A673 (cell line): ENCODE measurements at regions not wholly inside any gene's neighbourhood (a gene's known extent, or its start where the extent isn't known, plus 50 kb on each side); places are given as distances from the start of the nearest gene placed in this dataset.

Source experiments
- BruUV-seq: library from RNA; stranded (reverse); fragments of 400-500 nt; replicated peaks from 2 replicates; lab custom pipeline; 2021; lab: Mats Ljungman, UMichigan
- CTCF ChIA-PET: fragments of 300-600 bp; sonication (Branson Sonifier 250); formaldehyde crosslinking; loops from one replicate; lab custom pipeline; 2022; ENCODE audit warnings: antibody characterized with exemption; lab: Charles Lee
- POLR2A ChIA-PET: fragments of 300-600 bp; sonication (Branson Sonifier 250); formaldehyde crosslinking; loops from one replicate; lab custom pipeline; 2022; ENCODE audit warnings: antibody characterized with exemption; ENCODE audit not compliant: low non-redundant PET; lab: Charles Lee
- DNase-seq: peaks from one replicate; pipeline ENCODE4 v3.0.0-alpha.2; 2015; ENCODE audit warnings: low spot score
- H3K27ac ChIP-seq: fragments of 200-600 bp; sonication (generic); 2 replicates; pipeline ENCODE4 v1.5.1; 2016; ENCODE audit warnings: mixed run types, low read depth, mild to moderate bottlenecking, mixed read lengths, antibody characterized with exemption, low read length; ENCODE audit not compliant: poor library complexity, severe bottlenecking
- H3K27me3 ChIP-seq: fragments of 200-600 bp; sonication (generic); replicated peaks from 2 replicates; pipeline ENCODE4 v1.6.1; 2017; ENCODE audit warnings: mixed run types, low read depth, mild to moderate bottlenecking, mixed read lengths, antibody characterized with exemption, low read length; ENCODE audit not compliant: insufficient read depth, poor library complexity
- H3K36me3 ChIP-seq: fragments of 200-600 bp; sonication (generic); 2 replicates; pipeline ENCODE4 v1.6.1; 2016; ENCODE audit warnings: mixed run types, mild to moderate bottlenecking, mixed read lengths, antibody characterized with exemption, low read length; ENCODE audit not compliant: insufficient read depth, poor library complexity, severe bottlenecking
- H3K4me1 ChIP-seq: fragments of 200-600 bp; sonication (generic); 2 replicates; pipeline ENCODE4 v1.6.1; 2017; ENCODE audit warnings: mixed run types, mild to moderate bottlenecking, mixed read lengths, antibody characterized with exemption, low read length; ENCODE audit not compliant: insufficient read depth, poor library complexity, severe bottlenecking
- H3K4me3 ChIP-seq: fragments of 200-600 bp; sonication (generic); 2 replicates; pipeline ENCODE4 v1.5.1; 2016; ENCODE audit warnings: low read depth, mixed run types, mild to moderate bottlenecking, mixed read lengths, low read length; ENCODE audit not compliant: poor library complexity, severe bottlenecking
- H3K9me3 ChIP-seq: fragments of 200-600 bp; sonication (generic); 2 replicates; pipeline ENCODE4 v1.6.1; 2016; ENCODE audit warnings: mixed run types, low read depth, mild to moderate bottlenecking, mixed read lengths, antibody characterized with exemption, low read length; ENCODE audit not compliant: poor library complexity, severe bottlenecking
- CTCF ChIP-seq: fragments of 300-800, 200-600 bp; sonication (generic); conservative IDR thresholded peaks from 2 replicates; pipeline ENCODE4 v1.5.1; 2017; ENCODE audit warnings: low read depth, mild to moderate bottlenecking, antibody characterized with exemption, low read length, moderate library complexity, mixed read lengths
- EZH2 ChIP-seq: fragments of 200-600 bp; sonication (generic); IDR thresholded peaks from 2 replicates; pipeline ENCODE4 v1.6.1; 2017; ENCODE audit warnings: borderline replicate concordance, low read depth, mild to moderate bottlenecking, mixed read lengths, antibody characterized with exemption, low read length; ENCODE audit not compliant: poor library complexity, severe bottlenecking
- intact Hi-C: fragments of 100-400 bp; cut with micrococcal nuclease; formaldehyde crosslinking; loops from one replicate; pipeline ENCODE4 v1.10.0; 2022; ENCODE audit not compliant: unreplicated experiment

GRCh38 chr11:104325093-104325492 lies 161.1 kb upstream of the PDGFD start:
- BruUV-seq: no TSS peak
- Histone ChIP-seq H3K27me3 (no peaks in the 10 kb centered on the region), H3K9me3 (no peaks in the 10 kb centered on the region), H3K4me1 (no peaks in the 10 kb centered on the region), H3K4me3 (no peak overlapping the region), H3K27ac (no peak overlapping the region), H3K36me3 (no peaks in the 10 kb centered on the region)
- TF ChIP-seq EZH2: no peak
- TF ChIP-seq CTCF: no peak
- intact Hi-C loops: no loop called here
- no peak for DNase-seq
- POLR2A ChIA-PET: no interaction called here
- CTCF ChIA-PET: no interaction called here

- Histone ChIP-seq H3K4me3 (no peak overlapping the region), H3K9me3 (no peaks in the 10 kb centered on the region), H3K36me3 (no peaks in the 10 kb centered on the region), H3K27ac (no peak overlapping the region), H3K4me1 (no peaks in the 10 kb centered on the region), H3K27me3 (no peaks in the 10 kb centered on the region)
- intact Hi-C loops: no loop called here
- BruUV-seq: no TSS peak
- ChIA-PET POLR2A (no interaction called here), CTCF (no interaction called here)
- TF ChIP-seq CTCF (no peak), EZH2 (no peak)
- no peak for DNase-seq
These were observed 160.3 kb upstream of the PDGFD start for GRCh38 chr11:104324276-104324675.

GRCh38 chr11:104323841-104324240 lies 159.9 kb upstream of the PDGFD start:
- BruUV-seq: no TSS peak
- H3K4me1 ChIP-seq: no peaks in the 10 kb centered on the region
- no peaks in the 10 kb centered on the region for H3K27me3 ChIP-seq
- CTCF ChIA-PET: no interaction called here
- no peaks in the 10 kb centered on the region for H3K9me3 ChIP-seq
- no peak overlapping the region for H3K4me3 ChIP-seq
- H3K27ac ChIP-seq: no peak overlapping the region
- no peak for DNase-seq
- POLR2A ChIA-PET: no interaction called here
- TF ChIP-seq CTCF (no peak), EZH2 (no peak)
- no peaks in the 10 kb centered on the region for H3K36me3 ChIP-seq
- intact Hi-C loops: no loop called here
